ENCODE measurements at regions not wholly inside any gene's neighbourhood (a gene's known extent, or its start where the extent isn't known, plus 50 kb on each side); places are given as distances from the start of the nearest gene placed in this dataset.
"Not testable (repeated sequence)": the region's sequence is repeated elsewhere in the genome, so short reads cannot be mapped to it uniquely, and the experiment has no call there.

DNA sequence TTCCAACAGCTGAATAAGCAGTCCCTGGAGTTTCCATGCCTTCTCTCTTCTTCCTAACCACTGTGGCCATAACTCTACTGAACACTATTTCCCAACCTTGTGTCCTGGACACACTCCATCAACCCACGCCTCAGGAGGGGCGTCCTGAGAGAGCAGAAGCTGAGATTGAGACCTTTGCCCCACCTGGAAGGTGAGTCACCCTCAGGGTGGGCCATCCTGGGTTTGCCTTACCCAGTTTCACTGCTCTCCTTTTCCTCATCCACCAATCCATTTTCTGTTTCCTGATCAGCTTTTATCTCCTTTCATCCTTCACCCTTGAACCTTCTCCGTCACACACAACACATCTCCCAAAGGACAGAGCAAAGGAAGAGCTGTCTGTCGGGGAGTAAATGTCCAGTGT is 91.4 kb downstream of the TMEM130 start:
- no peak for DNase-seq

DNA sequence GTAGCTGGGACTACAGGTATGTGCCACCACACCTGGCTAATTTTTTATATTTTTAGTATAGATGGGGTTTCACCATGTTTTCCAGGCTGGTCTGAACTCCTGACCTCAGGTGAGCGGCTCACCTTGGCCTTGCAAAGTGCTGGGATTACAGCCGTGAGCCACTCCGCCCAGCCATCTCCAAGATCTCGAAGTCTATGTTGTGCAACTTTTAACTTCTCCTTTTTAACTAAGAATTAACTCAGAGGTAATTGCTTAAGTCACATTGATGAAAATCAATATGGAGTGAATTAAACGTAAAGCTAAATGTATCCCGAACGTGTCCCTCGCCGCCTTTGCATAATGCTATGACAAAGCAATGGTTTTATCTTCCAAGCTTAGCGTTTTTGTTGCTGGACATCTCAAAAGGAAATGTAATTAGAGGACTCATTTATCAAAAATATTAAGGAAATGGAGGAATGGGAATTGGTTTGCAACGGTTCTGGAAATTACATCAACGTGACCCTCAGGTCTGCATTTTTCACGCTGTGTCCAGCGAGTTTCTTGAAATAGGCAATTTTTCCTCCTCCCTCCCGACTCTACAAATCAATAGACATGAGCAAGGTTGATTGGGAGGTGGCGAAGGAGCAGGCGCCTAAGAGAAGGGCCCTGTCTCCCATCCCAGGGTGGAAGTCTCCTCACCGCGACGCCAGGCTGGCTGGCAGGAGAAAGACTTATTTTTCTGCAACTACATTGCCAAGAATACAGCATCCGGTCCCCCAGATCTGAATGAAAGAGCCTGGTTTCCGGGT is 89.8 kb downstream of the TMEM130 start:
- DNase-seq = no peak

DNA sequence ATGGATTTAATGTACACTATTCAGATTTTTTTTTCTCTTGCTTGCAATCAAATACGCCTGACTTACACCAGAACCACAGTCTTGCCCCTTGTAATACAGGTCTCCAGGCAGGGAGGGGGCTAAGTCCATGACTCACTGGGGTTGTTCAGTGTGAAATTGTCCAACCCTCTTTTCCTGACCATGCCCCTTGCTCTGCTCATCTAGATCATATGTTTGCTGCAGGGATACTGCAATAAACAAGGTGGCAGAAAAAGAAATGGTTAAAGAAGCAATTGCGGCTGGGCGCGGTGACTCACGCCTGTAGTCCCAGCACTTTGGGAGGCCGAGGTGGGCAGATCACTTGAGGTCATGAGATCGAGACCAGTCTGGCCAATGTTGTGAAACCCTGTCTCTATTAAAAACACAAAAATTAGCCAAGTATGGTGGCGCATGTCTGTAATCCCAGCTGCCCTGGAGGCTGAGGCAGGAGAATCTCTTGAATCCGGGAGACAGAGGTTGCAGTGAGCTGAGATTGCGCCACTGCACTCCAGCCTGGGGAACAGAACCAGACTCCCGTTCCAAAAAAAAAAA is 85.5 kb downstream of the TMEM130 start:
- no peak for DNase-seq

DNA sequence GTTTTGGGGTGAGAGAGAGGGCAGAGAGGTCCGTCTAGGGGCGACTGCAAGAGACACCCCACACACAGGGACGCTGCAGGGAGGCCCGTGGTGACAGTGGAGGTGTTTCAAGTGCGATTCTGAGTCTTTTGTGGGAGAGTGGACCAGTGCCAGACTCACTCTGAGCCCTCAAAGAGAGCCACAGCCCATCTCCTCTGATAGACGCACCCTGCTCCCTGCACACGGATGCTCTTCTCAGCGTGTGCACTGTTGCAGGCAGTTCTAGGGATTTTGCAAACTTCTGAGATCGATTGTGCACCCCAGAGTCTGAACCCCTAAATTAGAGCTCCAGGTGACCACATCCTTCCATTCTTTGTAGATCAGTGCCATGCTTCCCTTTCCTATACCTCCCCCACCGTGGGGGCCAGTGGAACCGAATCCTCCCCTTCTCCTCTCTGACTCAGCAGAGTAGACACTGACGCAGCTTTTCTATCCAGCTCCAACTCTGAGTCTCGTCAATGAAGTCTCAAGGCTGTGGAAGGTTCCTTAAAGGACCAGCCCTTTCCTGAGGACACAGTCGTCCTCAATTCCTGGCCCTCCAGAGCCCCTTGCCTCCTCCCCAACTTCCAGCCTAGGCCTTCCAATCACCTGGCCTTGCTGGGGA is 83.8 kb downstream of the TMEM130 start:
- DNase-seq = no peak

DNA sequence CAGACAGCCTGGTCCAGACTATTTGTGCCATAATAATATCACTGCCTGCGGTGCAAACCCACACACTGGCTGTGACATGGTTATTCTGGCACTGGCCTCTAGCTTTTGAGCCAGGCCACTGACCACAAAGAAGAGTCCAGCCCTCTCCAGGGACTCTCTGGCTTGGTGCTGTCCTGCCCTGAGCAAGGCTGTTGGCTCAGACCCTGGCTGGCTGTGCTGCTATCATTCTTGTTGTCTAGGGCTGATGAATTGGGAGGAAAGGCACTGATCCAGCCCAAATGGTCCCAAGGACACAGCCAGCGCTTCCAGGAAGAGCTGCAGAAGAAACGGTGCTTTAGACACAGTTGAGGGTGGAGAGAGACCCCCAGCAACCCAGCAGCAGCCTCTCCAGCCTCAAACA is 80.8 kb downstream of the TMEM130 start:
- DNase-seq = no peak

DNA sequence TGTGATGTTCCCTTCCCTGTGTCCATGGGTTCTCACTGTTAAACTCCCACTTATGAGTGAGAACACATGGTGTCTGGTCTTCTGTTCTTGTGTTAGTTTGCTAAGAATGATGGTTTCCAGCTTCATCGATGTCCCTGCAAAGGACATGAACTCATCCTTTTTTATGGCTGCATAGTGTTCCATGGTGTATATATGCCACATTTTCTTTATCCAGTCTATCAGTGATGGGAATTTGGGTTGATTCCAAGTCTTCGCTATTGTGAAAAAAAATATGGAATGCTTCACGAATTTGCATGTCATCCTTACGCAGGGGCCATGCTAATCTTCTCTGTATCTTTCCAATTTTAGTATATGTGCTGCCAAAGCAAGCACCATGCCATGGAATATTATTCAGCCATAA is 75.4 kb downstream of the TMEM130 start:
- DNase-seq = not testable (repeated sequence)

DNA sequence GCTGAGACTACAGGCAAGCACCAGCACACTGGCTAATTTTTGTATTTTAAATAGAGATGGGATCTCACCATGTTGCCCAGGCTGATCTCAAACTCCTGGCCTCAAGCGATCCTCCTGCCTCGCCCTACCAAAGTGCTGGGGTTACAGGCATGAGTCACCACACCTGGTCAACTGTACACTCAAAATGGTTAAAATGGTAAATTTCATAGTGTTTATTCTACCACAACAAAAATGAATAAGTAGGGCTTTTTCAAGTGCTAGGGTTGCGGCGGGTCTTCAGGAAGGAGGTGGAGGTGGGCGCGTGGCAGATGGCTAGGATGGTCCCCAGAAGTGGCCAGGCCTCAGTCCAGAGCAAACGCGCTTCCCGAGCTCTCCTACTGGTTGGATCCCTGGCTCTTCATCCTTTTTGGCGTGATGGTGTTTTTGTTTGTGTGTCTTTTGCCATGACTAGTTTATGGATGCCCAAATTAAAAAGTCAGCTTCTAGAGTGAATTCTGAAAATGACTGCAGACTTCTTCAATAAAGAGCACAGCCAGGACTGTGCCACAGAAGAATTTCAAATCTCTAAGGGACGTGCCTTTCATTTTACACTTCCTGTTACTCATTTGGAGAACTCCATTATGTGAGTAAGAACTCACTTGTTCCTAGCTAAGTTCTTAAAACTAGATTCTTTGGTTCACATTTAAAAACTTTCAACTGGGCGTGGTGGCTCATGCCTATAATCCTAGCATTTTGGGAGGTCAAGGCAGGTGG is 73.9 kb downstream of the TMEM130 start:
- no peak for DNase-seq
